Neuronal stem cell (in vitro differentiated cells): ENCODE measurements at regions not wholly inside any gene's neighbourhood (a gene's known extent, or its start where the extent isn't known, plus 50 kb on each side); places are given as distances from the start of the nearest gene placed in this dataset.

Source experiments
- DNase-seq: peaks from one replicate; pipeline ENCODE4 v3.0.0-alpha.2; 2013; ENCODE audit warnings: low spot score
- H2AFZ ChIP-seq: one replicate; pipeline ENCODE4 v1.6.1; 2013; ENCODE audit warnings: mild to moderate bottlenecking, low read length, inconsistent platforms
- H2AK5ac ChIP-seq: 2 replicates; pipeline ENCODE4 v1.6.1; 2013; ENCODE audit warnings: low read depth, mild to moderate bottlenecking, inconsistent platforms, low read length, moderate library complexity, mixed read lengths
- H2BK120ac ChIP-seq: 2 replicates; pipeline ENCODE4 v1.6.1; 2013; ENCODE audit warnings: low read depth, mild to moderate bottlenecking, inconsistent platforms, low read length, moderate library complexity, mixed read lengths
- H2BK12ac ChIP-seq: one replicate; pipeline ENCODE4 v1.6.1; 2013; ENCODE audit warnings: low read length, inconsistent platforms
- H2BK15ac ChIP-seq: 2 replicates; pipeline ENCODE4 v1.6.1; 2013; ENCODE audit warnings: mild to moderate bottlenecking, low read length, inconsistent platforms, mixed read lengths
- H2BK5ac ChIP-seq: one replicate; pipeline ENCODE4 v1.6.1; 2013; ENCODE audit warnings: inconsistent platforms, mild to moderate bottlenecking, low read length, moderate library complexity
- H3K14ac ChIP-seq: one replicate; pipeline ENCODE4 v1.6.1; 2013; ENCODE audit warnings: low read length, inconsistent platforms
- H3K18ac ChIP-seq: 2 replicates; pipeline ENCODE4 v1.6.1; 2013; ENCODE audit warnings: low read length, inconsistent platforms
- H3K23ac ChIP-seq: 2 replicates; pipeline ENCODE4 v1.6.1; 2013; ENCODE audit warnings: low read depth, mild to moderate bottlenecking, mixed read lengths, low read length, inconsistent platforms; ENCODE audit not compliant: poor library complexity
- H3K27ac ChIP-seq: replicated peaks from 3 replicates; pipeline ENCODE4 v1.5.1; 2013; ENCODE audit warnings: low read length, inconsistent platforms
- H3K27me3 ChIP-seq, 3 experiments: 2 replicates each; pipeline ENCODE4 v1.6.1; 2013; ENCODE audit warnings: low read length in 3 of 3, mild to moderate bottlenecking in 2 of 3, inconsistent platforms in 1 of 3, low read depth in 1 of 3, mixed read lengths in 1 of 3, moderate library complexity in 1 of 3; ENCODE audit not compliant: control insufficient read depth in 3 of 3, insufficient read depth in 3 of 3
- H3K36me3 ChIP-seq, 2 donors: replicated peaks in 1 of 2; 2 replicates each; pipeline ENCODE4 v1.6.1; 2013; ENCODE audit warnings: low read length in 2 of 2; ENCODE audit not compliant: control insufficient read depth in 2 of 2, insufficient read depth in 2 of 2
- H3K4ac ChIP-seq: 2 replicates; pipeline ENCODE4 v1.6.1; 2013; ENCODE audit warnings: inconsistent platforms, mild to moderate bottlenecking, low read length, moderate library complexity
- H3K4me1 ChIP-seq, 2 donors: 1 replicate in 1 of 2; 2 replicates in 1 of 2; pipeline ENCODE4 v1.6.1; 2013; ENCODE audit warnings: low read length in 2 of 2, low read depth in 1 of 2; ENCODE audit not compliant: control insufficient read depth in 2 of 2, insufficient read depth in 1 of 2
- H3K4me2 ChIP-seq: one replicate; pipeline ENCODE4 v1.6.1; 2013; ENCODE audit warnings: mild to moderate bottlenecking, low read length, inconsistent platforms; ENCODE audit not compliant: insufficient read depth, poor library complexity, severe bottlenecking
- H3K4me3 ChIP-seq, 2 donors: 2 replicates each; pipeline ENCODE4 v1.5.1; 2013; ENCODE audit warnings: low read length in 2 of 2, mild to moderate bottlenecking in 2 of 2, inconsistent platforms in 1 of 2, moderate library complexity in 1 of 2
- H3K79me1 ChIP-seq: one replicate; pipeline ENCODE4 v1.6.1; 2013; ENCODE audit warnings: low read depth, mild to moderate bottlenecking, inconsistent platforms, low read length, moderate library complexity
- H3K9ac ChIP-seq: one replicate; pipeline ENCODE4 v1.6.1; 2013; ENCODE audit warnings: mild to moderate bottlenecking, low read depth, low read length, inconsistent platforms; ENCODE audit not compliant: poor library complexity
- H3K9me3 ChIP-seq, 2 donors: replicated peaks in 1 of 2; 2 replicates each; pipeline versions ENCODE3 to v1.6.1; 2013; ENCODE audit warnings: low read length in 2 of 2, mild to moderate bottlenecking in 2 of 2, inconsistent platforms in 1 of 2, low read depth in 1 of 2, mixed read lengths in 1 of 2, moderate library complexity in 1 of 2; ENCODE audit not compliant: control insufficient read depth in 2 of 2, insufficient read depth in 1 of 2
- H4K8ac ChIP-seq: one replicate; pipeline ENCODE4 v1.6.1; 2013; ENCODE audit warnings: low read depth, mild to moderate bottlenecking, inconsistent platforms, low read length, moderate library complexity
- H4K91ac ChIP-seq: one replicate; pipeline ENCODE4 v1.6.1; 2013; ENCODE audit warnings: low read length, low read depth, mild to moderate bottlenecking, inconsistent platforms; ENCODE audit not compliant: poor library complexity
- WGBS, 2 donors: extraction: QIAGEN DNeasy Blood & Tissue Kit; methylation state at CpG; one replicate each; pipeline ENCODE4 v1.1.7; 2013; ENCODE audit warnings: missing lambda C conversion rate in 2 of 2, mixed read lengths in 1 of 2; ENCODE audit not compliant: insufficient read length in 2 of 2, insufficient replicate concordance in 1 of 2; ENCODE audit errors: extremely low coverage in 2 of 2; 5-methylcytosine and 5-hydroxymethylcytosine counted together

DNA sequence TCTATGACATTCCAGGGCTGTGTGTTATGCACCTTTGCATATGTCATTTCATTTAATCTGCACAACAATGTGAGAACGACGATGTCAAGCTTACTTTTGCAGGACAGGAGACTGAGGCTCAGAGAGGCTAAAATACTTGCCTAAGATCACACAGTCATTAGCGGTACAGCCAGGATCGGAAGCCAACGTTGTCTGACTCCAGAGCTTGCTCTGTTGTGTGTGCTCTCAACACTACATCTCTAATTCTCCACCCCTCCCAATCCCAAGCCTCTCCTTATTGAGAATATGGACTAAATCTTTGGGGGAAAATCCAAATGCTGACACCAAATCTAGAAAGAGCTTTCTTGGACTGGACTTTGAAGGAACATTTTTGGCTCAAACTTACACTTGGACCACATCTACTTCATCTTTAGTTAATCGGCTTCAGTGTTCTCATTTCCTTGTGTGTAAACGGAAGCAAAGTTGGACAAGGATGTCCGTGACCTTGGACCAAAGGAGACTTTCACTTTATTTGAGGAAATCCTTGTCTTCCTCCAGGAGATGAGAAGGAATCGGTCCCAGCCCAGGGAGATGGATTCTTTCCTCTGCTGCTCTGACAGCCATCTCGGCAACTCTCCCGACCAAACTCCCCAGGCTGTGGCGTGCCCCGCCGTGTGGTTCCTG is 242.4 kb downstream of the LPIN1 start:
- no peaks in the 10 kb centered on the region for H3K79me1 ChIP-seq
- no peak overlapping the region for H3K14ac ChIP-seq
- H3K4me2 ChIP-seq: no peak overlapping the region
- no peak overlapping the region for H2AK5ac ChIP-seq
- H3K4me1 ChIP-seq: peaks cover 1 to 2% of the 10 kb centered on the region in 2 donors
- H3K27ac ChIP-seq: no peak overlapping the region
- no peak overlapping the region for H4K91ac ChIP-seq
- H3K9me3 ChIP-seq: peaks cover 0 to 2% of the 10 kb centered on the region in 2 donors
- no peak overlapping the region for H3K9ac ChIP-seq
- no peak overlapping the region for H2BK120ac ChIP-seq
- H4K8ac ChIP-seq: no peak overlapping the region
- H3K4ac ChIP-seq: no peak overlapping the region
- DNase-seq: no peak
- H3K4me3 ChIP-seq: no peak overlapping the region
- no peaks in the 10 kb centered on the region for H3K36me3 ChIP-seq
- no peak overlapping the region for H3K18ac ChIP-seq
- no peak overlapping the region for H2AFZ ChIP-seq
- H2BK5ac ChIP-seq: no peak overlapping the region
- H2BK12ac ChIP-seq: no peak overlapping the region
- no peak overlapping the region for H2BK15ac ChIP-seq
- H3K23ac ChIP-seq: no peak overlapping the region
- no CpG with 5 or more reads among the region's 14 CpGs for WGBS, 2 donors
- no peaks in the 10 kb centered on the region for H3K27me3 ChIP-seq

DNA sequence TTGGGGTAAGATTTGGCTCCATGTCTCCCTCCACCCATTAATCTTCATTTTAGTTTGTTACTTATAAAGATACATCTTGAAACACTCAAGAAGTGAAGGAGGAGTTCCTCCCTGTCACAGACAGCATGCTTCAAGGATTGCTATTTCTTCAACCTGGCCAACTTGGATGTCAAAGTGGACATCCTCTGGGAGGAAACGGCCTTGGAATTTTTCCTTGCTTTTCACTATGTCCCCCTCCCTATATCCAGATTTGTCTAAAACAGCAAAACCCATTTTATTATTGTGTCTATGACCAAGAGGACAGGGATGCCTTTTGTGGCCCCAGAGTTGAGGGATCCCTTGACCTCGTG is 242.9 kb downstream of the LPIN1 start:
- Histone ChIP-seq H3K23ac (no peak overlapping the region), H3K27ac (no peak overlapping the region), H2BK5ac (no peak overlapping the region), H3K4me3 (no peak overlapping the region), H3K4me2 (no peak overlapping the region), H3K14ac (no peak overlapping the region), H3K18ac (no peak overlapping the region), H3K79me1 (no peaks in the 10 kb centered on the region), H2BK120ac (no peak overlapping the region), H4K91ac (no peak overlapping the region), H3K36me3 (no peaks in the 10 kb centered on the region), H2AFZ (no peak overlapping the region), H2BK12ac (no peak overlapping the region), H3K27me3 (no peaks in the 10 kb centered on the region), H3K9me3 (peaks cover 0 to 2% of the 10 kb centered on the region in 2 donors), H4K8ac (no peak overlapping the region), H3K9ac (no peak overlapping the region), H2AK5ac (no peak overlapping the region), H3K4me1 (peaks cover 1 to 2% of the 10 kb centered on the region in 2 donors), H2BK15ac (no peak overlapping the region), H3K4ac (no peak overlapping the region)
- no peak for DNase-seq
- no CpG with 5 or more reads among the region's 2 CpGs for WGBS, 2 donors

DNA sequence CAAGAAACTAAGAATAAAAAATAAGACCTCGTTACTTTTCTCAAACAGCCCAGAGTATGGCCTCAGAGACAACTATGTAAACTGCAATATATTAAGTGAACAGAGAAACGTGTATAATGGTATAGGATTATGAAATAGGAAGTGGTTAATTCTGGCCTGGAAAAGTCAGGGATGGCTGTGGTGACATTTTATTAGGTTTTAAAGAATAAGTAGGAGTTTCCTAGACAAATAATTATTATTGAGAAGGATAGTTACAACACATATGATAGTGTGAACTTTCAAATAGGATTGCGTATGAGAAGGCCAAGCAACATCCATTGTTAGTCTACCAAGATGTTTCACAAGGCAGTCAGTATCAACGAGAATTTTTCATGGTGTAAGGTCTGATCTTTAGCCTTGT is 244.1 kb downstream of the LPIN1 start:
- Histone ChIP-seq H3K4me1 (no peaks in the 10 kb centered on the region), H3K27ac (no peak overlapping the region), H3K4me2 (no peak overlapping the region), H3K79me1 (no peaks in the 10 kb centered on the region), H2BK5ac (no peak overlapping the region), H3K4me3 (no peak overlapping the region), H3K4ac (no peak overlapping the region), H2BK15ac (no peak overlapping the region), H4K8ac (no peak overlapping the region), H3K14ac (no peak overlapping the region), H3K9me3 (peaks cover 0 to 12% of the 10 kb centered on the region in 2 donors), H2BK12ac (no peak overlapping the region), H2BK120ac (no peak overlapping the region), H4K91ac (no peak overlapping the region), H3K36me3 (no peaks in the 10 kb centered on the region), H2AFZ (no peak overlapping the region), H3K23ac (no peak overlapping the region), H3K27me3 (no peaks in the 10 kb centered on the region), H3K9ac (no peak overlapping the region), H2AK5ac (no peak overlapping the region), H3K18ac (no peak overlapping the region)
- DNase-seq: no peak
- WGBS, 2 donors: 100% methylated on average over 1 of the region's 4 CpGs; no CpG with 5 or more reads in 1 of the 2 donors

DNA sequence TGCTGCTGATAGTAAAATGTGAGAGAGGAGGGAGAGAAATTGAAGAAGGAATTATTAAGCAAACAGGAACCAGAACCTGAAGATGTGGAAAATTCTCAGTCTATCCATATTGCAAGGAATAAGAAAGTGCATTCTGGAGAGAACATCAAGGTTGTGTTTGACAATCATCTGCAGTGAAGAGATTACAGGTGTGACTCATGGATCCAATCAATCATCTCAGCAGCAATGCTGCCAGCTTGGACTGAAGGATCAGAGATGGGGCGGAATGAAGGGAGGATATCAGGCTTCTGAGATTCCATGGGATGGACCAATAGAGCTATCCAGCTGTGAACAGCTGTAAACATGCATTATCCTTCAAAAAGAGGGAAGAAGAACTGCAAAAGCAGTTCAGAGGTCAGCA is 247.3 kb downstream of the LPIN1 start:
- WGBS, 2 donors: no CpG with 5 or more reads among the region's 1 CpG
- Histone ChIP-seq H3K4me3 (no peak overlapping the region), H3K14ac (no peak overlapping the region), H3K36me3 (no peaks in the 10 kb centered on the region), H2BK12ac (no peak overlapping the region), H3K4me1 (no peaks in the 10 kb centered on the region), H3K27me3 (no peaks in the 10 kb centered on the region), H2BK5ac (no peak overlapping the region), H4K8ac (no peak overlapping the region), H3K18ac (no peak overlapping the region), H3K4ac (no peak overlapping the region), H3K79me1 (no peaks in the 10 kb centered on the region), H4K91ac (no peak overlapping the region), H2BK15ac (no peak overlapping the region), H2BK120ac (no peak overlapping the region), H2AK5ac (no peak overlapping the region), H3K9me3 (peaks cover 0 to 10% of the 10 kb centered on the region in 2 donors), H3K27ac (no peak overlapping the region), H3K23ac (no peak overlapping the region), H3K4me2 (no peak overlapping the region), H3K9ac (no peak overlapping the region), H2AFZ (no peak overlapping the region)
- DNase-seq: no peak
